ENCODE measurements at regions not wholly inside any gene's neighbourhood (a gene's known extent, or its start where the extent isn't known, plus 50 kb on each side); places are given as distances from the start of the nearest gene placed in this dataset.

DNA sequence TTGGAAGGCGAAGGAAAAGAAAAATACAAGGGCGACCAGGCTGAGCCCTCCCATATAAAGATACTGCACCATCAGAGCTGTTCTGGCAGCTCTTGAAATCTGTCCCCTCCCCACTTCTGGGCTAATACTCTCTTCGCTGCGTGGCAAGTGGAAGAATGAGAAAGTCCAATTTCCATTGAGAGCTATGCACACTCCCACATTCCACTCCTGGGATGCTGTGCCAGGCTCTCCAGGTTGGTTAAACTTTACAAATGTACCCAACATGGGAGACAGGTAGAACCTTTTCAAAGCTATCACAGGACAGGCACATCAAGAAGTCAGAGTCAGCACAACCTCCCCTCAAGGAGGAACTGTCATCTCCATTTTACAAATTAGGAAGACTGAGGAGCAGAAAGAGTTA, 465.0 kb downstream of the SHQ1 start:
- TF ChIP-seq, protein P1, sequence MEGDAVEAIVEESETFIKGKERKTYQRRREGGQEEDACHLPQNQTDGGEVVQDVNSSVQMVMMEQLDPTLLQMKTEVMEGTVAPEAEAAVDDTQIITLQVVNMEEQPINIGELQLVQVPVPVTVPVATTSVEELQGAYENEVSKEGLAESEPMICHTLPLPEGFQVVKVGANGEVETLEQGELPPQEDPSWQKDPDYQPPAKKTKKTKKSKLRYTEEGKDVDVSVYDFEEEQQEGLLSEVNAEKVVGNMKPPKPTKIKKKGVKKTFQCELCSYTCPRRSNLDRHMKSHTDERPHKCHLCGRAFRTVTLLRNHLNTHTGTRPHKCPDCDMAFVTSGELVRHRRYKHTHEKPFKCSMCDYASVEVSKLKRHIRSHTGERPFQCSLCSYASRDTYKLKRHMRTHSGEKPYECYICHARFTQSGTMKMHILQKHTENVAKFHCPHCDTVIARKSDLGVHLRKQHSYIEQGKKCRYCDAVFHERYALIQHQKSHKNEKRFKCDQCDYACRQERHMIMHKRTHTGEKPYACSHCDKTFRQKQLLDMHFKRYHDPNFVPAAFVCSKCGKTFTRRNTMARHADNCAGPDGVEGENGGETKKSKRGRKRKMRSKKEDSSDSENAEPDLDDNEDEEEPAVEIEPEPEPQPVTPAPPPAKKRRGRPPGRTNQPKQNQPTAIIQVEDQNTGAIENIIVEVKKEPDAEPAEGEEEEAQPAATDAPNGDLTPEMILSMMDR (IDR thresholded peaks at IDR 0.05), result no peak
- no peak for TF ChIP-seq POLR2A (IDR thresholded peaks at IDR 0.05)
